Stimulated activated CD8-positive, alpha-beta memory T cell treated with anti-CD3 and anti-CD28 coated beads, Interleukin-12 subunit alpha, Interleukin-12 subunit beta, amount 100 ng/mL, for 4 hours (primary cell): ENCODE measurements at regions not wholly inside any gene's neighbourhood (a gene's known extent, or its start where the extent isn't known, plus 50 kb on each side); places are given as distances from the start of the nearest gene placed in this dataset.

ENCODE experiments used
- DNase-seq: peaks from one replicate; pipeline ENCODE4 v3.0.0-alpha.2; 2020; ENCODE audit warnings: low read depth

GRCh38 chr7:142329062-142329790, 71.4 kb upstream of the PRSS58 start:
- no peak for DNase-seq

- DNase-seq: no peak
Measured at GRCh38 chr7:142328551-142328950, 70.7 kb upstream of the PRSS58 start.

GRCh38 chr7:142327628-142328405, 70.0 kb upstream of the PRSS58 start:
- no peak for DNase-seq

GRCh38 chr7:142323706-142324105, 65.8 kb upstream of the PRSS58 start:
- DNase-seq: no peak

- DNase-seq: no peak
Measured at GRCh38 chr7:142321391-142321790, 63.5 kb upstream of the PRSS58 start.

- no peak for DNase-seq
Measured at GRCh38 chr7:142320883-142321282, 63.0 kb upstream of the PRSS58 start.

GRCh38 chr7:142319970-142320369, 62.1 kb upstream of the PRSS58 start:
- no peak for DNase-seq

- no peak for DNase-seq
Measured at GRCh38 chr7:142314281-142314680, 56.4 kb upstream of the PRSS58 start.

- no peak for DNase-seq
Measured at GRCh38 chr7:142313528-142313927, 55.7 kb upstream of the PRSS58 start.

- no peak for DNase-seq
Measured at GRCh38 chr7:142311876-142312275, 54.0 kb upstream of the PRSS58 start.

- DNase-seq: no peak
Measured at GRCh38 chr7:142308918-142309317, 51.1 kb upstream of the PRSS58 start.

- no peak for DNase-seq
Measured at GRCh38 chr7:142308326-142308725, 50.5 kb upstream of the PRSS58 start.
